ENCODE measurements at regions not wholly inside any gene's neighbourhood (a gene's known extent, or its start where the extent isn't known, plus 50 kb on each side); places are given as distances from the start of the nearest gene placed in this dataset.

DNA sequence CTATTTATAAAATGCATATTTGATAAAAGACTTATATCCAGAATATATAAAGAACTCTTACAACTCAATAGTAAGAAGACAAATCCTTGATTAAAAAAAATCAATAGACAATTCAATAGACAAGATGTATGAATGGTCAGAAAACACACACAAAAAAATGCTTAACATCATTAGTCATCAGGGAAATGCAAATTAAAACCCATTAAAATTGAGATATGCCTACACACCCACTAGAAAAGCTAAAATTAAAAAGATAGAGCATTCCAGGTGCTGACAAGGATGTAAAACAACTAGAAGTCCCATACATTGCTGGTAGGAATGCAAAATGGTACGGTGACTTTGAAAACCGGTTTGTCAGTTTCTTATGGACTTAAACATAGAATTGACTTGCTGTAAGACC, 127.1 kb downstream of the TFAP2B start:
- TF ChIP-seq EP300 (IDR thresholded peaks at IDR 0.05) (no peak), CTCF (IDR thresholded peaks at IDR 0.05) (no peak), POLR2A (IDR thresholded peaks at IDR 0.05) (no peak)

Data from suprapubic skin (tissue), 3 donors.